Ovary (tissue), 3 donors: ENCODE measurements at regions not wholly inside any gene's neighbourhood (a gene's known extent, or its start where the extent isn't known, plus 50 kb on each side); places are given as distances from the start of the nearest gene placed in this dataset.

Source experiments
- EP300 ChIP-seq: sonication (generic); formaldehyde crosslinking; IDR thresholded peaks from one replicate; pipeline ENCODE4 v1.6.1; 2017; ENCODE audit warnings: antibody characterized with exemption
- POLR2A ChIP-seq: fragments of 450-650 bp; IDR thresholded peaks from one replicate; pipeline ENCODE4 v1.6.1; 2017; ENCODE audit warnings: antibody characterized with exemption, mild to moderate bottlenecking, moderate library complexity
- TF ChIP-seq, protein P1 (sequence below), 3 donors: fragments of 450-650 bp in 2 of 3; fragments of 200-600 bp in 1 of 3; IDR thresholded peaks; one replicate each; pipeline versions ENCODE4 v1.5.1 to v1.8.0; 2016 to 2022; ENCODE audit warnings: antibody characterized with exemption in 3 of 3, mild to moderate bottlenecking in 1 of 3
- donor health status: DM: no; HTN: no; CAD: no.

DNA sequence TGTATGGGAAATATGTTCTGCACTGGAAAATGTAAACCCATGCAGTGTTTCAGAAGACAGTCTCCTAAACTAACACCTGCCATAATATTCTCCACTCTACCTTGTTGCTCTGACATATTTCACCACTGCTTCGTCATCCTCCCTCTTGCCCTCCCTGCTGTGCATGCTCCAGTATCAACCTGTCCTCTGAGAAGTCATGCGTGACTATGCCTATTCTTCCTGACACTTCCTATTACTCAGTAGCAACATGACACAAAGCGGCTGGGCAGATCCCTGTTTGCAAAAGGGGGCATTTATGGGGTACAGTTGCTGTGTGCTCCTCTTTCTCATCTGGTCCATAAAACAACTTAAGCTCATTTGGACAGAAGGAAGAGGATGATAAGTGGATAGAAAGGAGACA lies 805.6 kb upstream of the EEF2KMT start:
- TF ChIP-seq, protein P1, sequence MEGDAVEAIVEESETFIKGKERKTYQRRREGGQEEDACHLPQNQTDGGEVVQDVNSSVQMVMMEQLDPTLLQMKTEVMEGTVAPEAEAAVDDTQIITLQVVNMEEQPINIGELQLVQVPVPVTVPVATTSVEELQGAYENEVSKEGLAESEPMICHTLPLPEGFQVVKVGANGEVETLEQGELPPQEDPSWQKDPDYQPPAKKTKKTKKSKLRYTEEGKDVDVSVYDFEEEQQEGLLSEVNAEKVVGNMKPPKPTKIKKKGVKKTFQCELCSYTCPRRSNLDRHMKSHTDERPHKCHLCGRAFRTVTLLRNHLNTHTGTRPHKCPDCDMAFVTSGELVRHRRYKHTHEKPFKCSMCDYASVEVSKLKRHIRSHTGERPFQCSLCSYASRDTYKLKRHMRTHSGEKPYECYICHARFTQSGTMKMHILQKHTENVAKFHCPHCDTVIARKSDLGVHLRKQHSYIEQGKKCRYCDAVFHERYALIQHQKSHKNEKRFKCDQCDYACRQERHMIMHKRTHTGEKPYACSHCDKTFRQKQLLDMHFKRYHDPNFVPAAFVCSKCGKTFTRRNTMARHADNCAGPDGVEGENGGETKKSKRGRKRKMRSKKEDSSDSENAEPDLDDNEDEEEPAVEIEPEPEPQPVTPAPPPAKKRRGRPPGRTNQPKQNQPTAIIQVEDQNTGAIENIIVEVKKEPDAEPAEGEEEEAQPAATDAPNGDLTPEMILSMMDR (IDR thresholded peaks at IDR 0.05), result no peak
- no peak for TF ChIP-seq POLR2A
- TF ChIP-seq EP300, result no peak
